Natural killer cell (primary cell): ENCODE measurements at regions not wholly inside any gene's neighbourhood (a gene's known extent, or its start where the extent isn't known, plus 50 kb on each side); places are given as distances from the start of the nearest gene placed in this dataset.
A peak's percentile ranks its signal among the peaks of the same experiment; 100 is the strongest.

Experiments
- ATAC-seq, 3 donors: fragments of 150-1000 bp in 2 of 3; fragments of 200-7000 bp in 1 of 3; cut with Tn5 transposase; 1 replicate in 1 of 3; 2 replicates in 2 of 3; pipeline ENCODE4 v1.10.0; 2021; ENCODE audit warnings: mild to moderate bottlenecking in 2 of 3, moderate library complexity in 2 of 3
- DNase-seq, 2 donors: peaks; one replicate each; pipeline versions ENCODE4 v3.0.0 to v3.0.0-alpha.2; 2013 to 2021; ENCODE audit warnings: mixed read lengths in 1 of 2
- H3K27ac ChIP-seq: one replicate; pipeline ENCODE4 v1.5.1; 2013; ENCODE audit warnings: mild to moderate bottlenecking, low read length
- H3K27me3 ChIP-seq: one replicate; pipeline ENCODE4 v1.6.1; 2013; ENCODE audit warnings: low read length; ENCODE audit not compliant: control insufficient read depth, insufficient read depth
- H3K36me3 ChIP-seq: one replicate; pipeline ENCODE4 v1.6.1; 2013; ENCODE audit warnings: low read length; ENCODE audit not compliant: control insufficient read depth, insufficient read depth
- H3K4me1 ChIP-seq: one replicate; pipeline ENCODE4 v1.6.1; 2013; ENCODE audit warnings: low read length; ENCODE audit not compliant: control insufficient read depth, insufficient read depth
- H3K4me3 ChIP-seq: one replicate; pipeline ENCODE4 v1.5.1; 2013; ENCODE audit warnings: low read length
- H3K9me3 ChIP-seq: one replicate; pipeline ENCODE4 v1.6.1; 2013; ENCODE audit warnings: low read length; ENCODE audit not compliant: control insufficient read depth, insufficient read depth
- H3K27ac Mint-ChIP-seq, 2 donors: one replicate each; pipeline ENCODE4 v1.8.0; 2022; ENCODE audit warnings: mild to moderate bottlenecking in 2 of 2, mixed read lengths in 2 of 2, moderate library complexity in 1 of 2
- H3K27me3 Mint-ChIP-seq, 2 donors: one replicate each; pipeline ENCODE4 v1.8.0; 2022; ENCODE audit warnings: low read depth in 2 of 2, mixed read lengths in 2 of 2
- H3K36me3 Mint-ChIP-seq: one replicate; pipeline ENCODE4 v1.8.0; 2022; ENCODE audit warnings: mixed read lengths
- H3K4me1 Mint-ChIP-seq, 2 donors: one replicate each; pipeline ENCODE4 v1.8.0; 2022; ENCODE audit warnings: mixed read lengths in 2 of 2
- H3K4me3 Mint-ChIP-seq: one replicate; pipeline ENCODE4 v1.8.0; 2022; ENCODE audit warnings: mild to moderate bottlenecking, moderate library complexity, mixed read lengths
- H3K9me3 Mint-ChIP-seq, 2 donors: one replicate each; pipeline ENCODE4 v1.8.0; 2022; ENCODE audit warnings: mixed read lengths in 2 of 2
- CTCF ChIP-seq: fragments of 200-600 bp; IDR thresholded peaks from one replicate; pipeline ENCODE4 v1.8.0; 2022; ENCODE audit warnings: antibody characterized with exemption
- WGBS: methylation state at CpG from one replicate; pipeline ENCODE4 v1.1.7; 2013; ENCODE audit warnings: missing lambda C conversion rate; ENCODE audit not compliant: insufficient coverage; 5-methylcytosine and 5-hydroxymethylcytosine counted together
- intact Hi-C: fragments of 100-400 bp; cut with micrococcal nuclease; formaldehyde crosslinking; loops from one replicate; pipeline ENCODE4 v1.14.2; 2022

- 17% methylated on average over 4 of the region's 4 CpGs for WGBS
- Mint-ChIP-seq H3K27ac (peak overlapping the region; percentile 87 to 96), H3K4me1 (peaks cover 85 to 93% of the 10 kb centered on the region in 2 donors), H3K4me3 (peak overlapping the region; percentile 69), H3K9me3 (no peaks in the 10 kb centered on the region), H3K36me3 (no peaks in the 10 kb centered on the region), H3K27me3 (no peaks in the 10 kb centered on the region)
- Histone ChIP-seq H3K27me3 (no peaks in the 10 kb centered on the region), H3K9me3 (no peaks in the 10 kb centered on the region), H3K36me3 (no peaks in the 10 kb centered on the region), H3K4me1 (peaks cover 100% of the 10 kb centered on the region), H3K27ac (peak overlapping the region; percentile 92), H3K4me3 (no peak overlapping the region)
- TF ChIP-seq CTCF: no peak
- ATAC-seq (no peak), DNase-seq (peak in 1 of 2 donors; percentile 38)
- intact Hi-C loops: no loop called here
Measured at GRCh38 chr2:43133336-43133707, 93.1 kb downstream of the ZFP36L2 start.

- H3K27ac ChIP-seq: peak overlapping the region; percentile 92
- DNase-seq (peak in 1 of 2 donors; percentile 56), ATAC-seq (no peak)
- no peaks in the 10 kb centered on the region for H3K27me3 ChIP-seq
- H3K9me3 Mint-ChIP-seq: no peaks in the 10 kb centered on the region
- H3K4me1 Mint-ChIP-seq: peaks cover 88 to 95% of the 10 kb centered on the region in 2 donors
- no peak overlapping the region for H3K4me3 ChIP-seq
- intact Hi-C loops: no loop called here
- peak overlapping the region; percentile 40 for H3K4me3 Mint-ChIP-seq
- no peaks in the 10 kb centered on the region for H3K36me3 Mint-ChIP-seq
- H3K27ac Mint-ChIP-seq: peak overlapping the region; percentile 87 to 96
- H3K4me1 ChIP-seq: peaks cover 100% of the 10 kb centered on the region
- 24% methylated on average over 11 of the region's 12 CpGs for WGBS
- H3K27me3 Mint-ChIP-seq: no peaks in the 10 kb centered on the region
- H3K36me3 ChIP-seq: no peaks in the 10 kb centered on the region
- H3K9me3 ChIP-seq: no peaks in the 10 kb centered on the region
- no peak for TF ChIP-seq CTCF
Measured at GRCh38 chr2:43132683-43133301, 93.6 kb downstream of the ZFP36L2 start.

- Histone ChIP-seq H3K27ac (peak overlapping the region; percentile 92), H3K36me3 (no peaks in the 10 kb centered on the region), H3K4me3 (no peak overlapping the region), H3K9me3 (no peaks in the 10 kb centered on the region), H3K27me3 (no peaks in the 10 kb centered on the region), H3K4me1 (peaks cover 100% of the 10 kb centered on the region)
- intact Hi-C loops: loop anchor here (1.0 kb wide), 5 partner anchors 8 to 97 kb away; no protein-coding TSS in a partner anchor
- peaks cover 88 to 95% of the 10 kb centered on the region in 2 donors for H3K4me1 Mint-ChIP-seq
- peak overlapping the region; percentile 63 for H3K4me3 Mint-ChIP-seq
- TF ChIP-seq CTCF: peak; percentile 5
- 34% methylated on average over 12 of the region's 12 CpGs for WGBS
- no peaks in the 10 kb centered on the region for H3K27me3 Mint-ChIP-seq
- DNase-seq (peak in 1 of 2 donors; percentile 43), ATAC-seq (no peak)
- no peaks in the 10 kb centered on the region for H3K9me3 Mint-ChIP-seq
- H3K27ac Mint-ChIP-seq: peak overlapping the region; percentile 87 to 96
- no peaks in the 10 kb centered on the region for H3K36me3 Mint-ChIP-seq
Measured at GRCh38 chr2:43131890-43132682, 94.3 kb downstream of the ZFP36L2 start.
